ENCODE measurements at regions not wholly inside any gene's neighbourhood (a gene's known extent, or its start where the extent isn't known, plus 50 kb on each side); places are given as distances from the start of the nearest gene placed in this dataset.

DNA sequence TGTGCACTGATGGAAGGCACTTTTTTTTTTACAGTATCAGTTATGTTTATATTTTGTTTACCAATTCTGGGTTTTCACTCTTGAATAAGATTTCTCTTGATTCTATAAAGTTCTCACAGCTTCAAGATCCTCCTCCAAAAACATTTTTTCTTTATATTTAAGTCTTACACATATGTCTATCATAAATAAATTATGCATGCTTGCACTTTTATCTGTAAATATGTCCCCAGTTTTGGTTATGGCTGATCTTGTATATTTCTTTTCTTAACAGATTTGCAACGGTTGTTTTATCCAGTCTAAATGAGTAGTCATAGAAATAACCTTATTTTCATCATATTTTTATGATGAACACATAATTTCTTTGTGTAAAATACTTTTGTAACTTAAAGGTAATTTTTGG, 1456.5 kb downstream of the MRPL39 start:
- no peak overlapping the region for H3K27ac ChIP-seq
- H3K9ac ChIP-seq (ENCODE audit: insufficient read length) = no peak overlapping the region
- no peak for DNase-seq (ENCODE audit: low read depth, low spot score)
- no peaks in the 10 kb centered on the region for H3K36me3 ChIP-seq (ENCODE audit: insufficient read depth, low read length)
- TF ChIP-seq FOXP2 (optimal IDR thresholded peaks at IDR 0.05; ENCODE audit: control extremely low read depth, extremely low read length, insufficient read depth) (no peak), EZH2 (IDR thresholded peaks at IDR 0.05) (no peak), POLR2AphosphoS5 (IDR thresholded peaks at IDR 0.05; ENCODE audit: borderline replicate concordance, low read depth, low read length) (no peak)
- H3K4me3 ChIP-seq = no peak overlapping the region
- no peaks in the 10 kb centered on the region for H3K9me3 ChIP-seq (ENCODE audit: low read depth, low read length)

DNA sequence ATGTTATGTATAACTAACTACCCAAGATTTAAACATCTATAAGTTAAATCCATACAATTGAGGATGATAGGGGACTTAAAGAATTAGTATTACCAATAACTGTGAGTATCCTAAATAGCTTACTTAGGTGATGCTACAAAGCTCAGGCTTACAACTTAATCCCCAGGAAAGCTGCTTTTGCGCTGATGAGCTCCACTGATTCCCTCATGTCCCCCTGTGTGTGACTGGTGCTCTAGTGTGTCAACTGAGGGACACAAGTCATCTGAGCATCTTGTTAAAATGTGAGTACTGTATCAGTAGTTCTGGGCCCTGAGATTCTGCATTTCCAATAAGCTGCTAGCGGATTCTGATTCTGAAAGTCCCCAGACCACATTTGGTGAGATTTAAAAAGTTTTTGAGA, 1458.8 kb downstream of the MRPL39 start:
- H3K4me3 ChIP-seq = no peak overlapping the region
- no peak for TF ChIP-seq FOXP2 (optimal IDR thresholded peaks at IDR 0.05; ENCODE audit: control extremely low read depth, extremely low read length, insufficient read depth)
- TF ChIP-seq POLR2AphosphoS5 (IDR thresholded peaks at IDR 0.05; ENCODE audit: borderline replicate concordance, low read depth, low read length) = no peak
- no peak for TF ChIP-seq EZH2 (IDR thresholded peaks at IDR 0.05)
- H3K9me3 ChIP-seq (ENCODE audit: low read depth, low read length) = no peaks in the 10 kb centered on the region
- no peaks in the 10 kb centered on the region for H3K36me3 ChIP-seq (ENCODE audit: insufficient read depth, low read length)
- no peak for DNase-seq (ENCODE audit: low read depth, low spot score)
- no peak overlapping the region for H3K27ac ChIP-seq
- H3K9ac ChIP-seq (ENCODE audit: insufficient read length) = no peak overlapping the region

DNA sequence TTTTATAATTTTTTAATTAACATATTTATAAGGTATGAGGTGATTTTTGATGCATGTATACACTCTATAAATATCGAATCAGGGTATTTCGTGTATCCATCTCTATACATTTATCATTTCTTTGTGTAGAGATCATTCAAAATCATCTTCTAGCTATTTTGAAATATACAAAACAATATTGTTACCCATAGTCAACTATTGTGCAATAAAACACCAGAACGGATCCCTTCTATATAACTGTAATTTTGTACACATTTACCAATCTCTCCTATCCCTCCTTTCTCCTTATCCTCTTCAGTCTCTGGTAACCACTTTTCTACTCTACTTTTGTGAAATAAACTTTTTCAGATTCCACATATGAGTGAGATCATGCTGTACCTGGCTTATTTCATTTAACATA, 1459.6 kb downstream of the MRPL39 start:
- H3K9me3 ChIP-seq (ENCODE audit: low read depth, low read length) = no peaks in the 10 kb centered on the region
- H3K4me3 ChIP-seq = no peak overlapping the region
- H3K27ac ChIP-seq = no peak overlapping the region
- H3K36me3 ChIP-seq (ENCODE audit: insufficient read depth, low read length) = no peaks in the 10 kb centered on the region
- TF ChIP-seq FOXP2 (optimal IDR thresholded peaks at IDR 0.05; ENCODE audit: control extremely low read depth, extremely low read length, insufficient read depth) = no peak
- TF ChIP-seq EZH2 (IDR thresholded peaks at IDR 0.05) = no peak
- TF ChIP-seq POLR2AphosphoS5 (IDR thresholded peaks at IDR 0.05; ENCODE audit: borderline replicate concordance, low read depth, low read length) = no peak
- H3K9ac ChIP-seq (ENCODE audit: insufficient read length) = no peak overlapping the region
- no peak for DNase-seq (ENCODE audit: low read depth, low spot score)

DNA sequence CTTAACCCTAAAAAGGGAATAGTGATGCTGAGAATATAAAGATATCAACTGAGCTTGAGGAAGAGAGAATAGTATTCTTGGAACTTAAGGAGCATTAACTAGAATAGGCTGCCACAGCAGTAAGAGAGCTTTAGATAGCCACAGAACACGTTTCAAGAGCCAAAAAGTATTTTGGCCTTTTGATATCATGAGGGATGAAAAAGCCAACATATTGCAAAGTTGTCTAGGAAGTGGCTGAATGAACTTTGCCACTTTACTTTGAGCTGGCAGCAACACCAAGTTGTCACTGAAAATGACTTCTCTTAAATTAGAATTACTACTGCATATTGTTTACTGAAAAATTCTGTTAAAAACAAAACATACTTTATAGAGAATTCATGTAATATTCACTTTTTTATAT, 1476.2 kb downstream of the MRPL39 start:
- Histone ChIP-seq H3K27ac (no peak overlapping the region), H3K4me3 (no peak overlapping the region), H3K9me3 (ENCODE audit: low read depth, low read length) (no peaks in the 10 kb centered on the region), H3K9ac (ENCODE audit: insufficient read length) (no peak overlapping the region), H3K36me3 (ENCODE audit: insufficient read depth, low read length) (no peaks in the 10 kb centered on the region)
- DNase-seq (ENCODE audit: low read depth, low spot score) = no peak
- no peak for TF ChIP-seq POLR2AphosphoS5 (IDR thresholded peaks at IDR 0.05; ENCODE audit: borderline replicate concordance, low read depth, low read length)
- TF ChIP-seq EZH2 (IDR thresholded peaks at IDR 0.05) = no peak
- no peak for TF ChIP-seq FOXP2 (optimal IDR thresholded peaks at IDR 0.05; ENCODE audit: control extremely low read depth, extremely low read length, insufficient read depth)

DNA sequence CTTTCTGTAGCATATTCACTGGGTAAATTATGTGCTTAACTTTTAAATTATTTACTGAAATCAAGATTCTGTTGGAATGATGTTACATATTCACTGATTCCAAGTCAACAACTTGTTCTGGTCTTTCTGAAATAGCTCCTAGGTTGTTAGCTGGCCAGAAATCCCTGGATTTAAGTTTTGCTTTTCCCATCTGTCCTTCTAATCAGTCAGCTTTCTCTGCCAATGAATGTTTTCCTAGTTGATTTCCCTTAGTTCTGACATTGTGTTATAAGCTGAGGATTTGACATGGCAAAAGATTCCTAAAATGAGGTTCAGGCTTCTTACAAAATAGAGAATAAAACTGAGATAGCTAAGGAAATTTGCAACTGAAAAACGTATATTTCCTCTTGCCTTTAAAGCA, 1479.6 kb downstream of the MRPL39 start:
- Histone ChIP-seq H3K9me3 (ENCODE audit: low read depth, low read length) (no peaks in the 10 kb centered on the region), H3K27ac (peak overlapping the region; percentile 30; the same call in 1 of the 2 replicates), H3K9ac (ENCODE audit: insufficient read length) (no peak overlapping the region), H3K4me3 (no peak overlapping the region), H3K36me3 (ENCODE audit: insufficient read depth, low read length) (no peaks in the 10 kb centered on the region)
- DNase-seq (ENCODE audit: low read depth, low spot score) = no peak
- TF ChIP-seq FOXP2 (optimal IDR thresholded peaks at IDR 0.05; ENCODE audit: control extremely low read depth, extremely low read length, insufficient read depth) (no peak), POLR2AphosphoS5 (IDR thresholded peaks at IDR 0.05; ENCODE audit: borderline replicate concordance, low read depth, low read length) (no peak)

DNA sequence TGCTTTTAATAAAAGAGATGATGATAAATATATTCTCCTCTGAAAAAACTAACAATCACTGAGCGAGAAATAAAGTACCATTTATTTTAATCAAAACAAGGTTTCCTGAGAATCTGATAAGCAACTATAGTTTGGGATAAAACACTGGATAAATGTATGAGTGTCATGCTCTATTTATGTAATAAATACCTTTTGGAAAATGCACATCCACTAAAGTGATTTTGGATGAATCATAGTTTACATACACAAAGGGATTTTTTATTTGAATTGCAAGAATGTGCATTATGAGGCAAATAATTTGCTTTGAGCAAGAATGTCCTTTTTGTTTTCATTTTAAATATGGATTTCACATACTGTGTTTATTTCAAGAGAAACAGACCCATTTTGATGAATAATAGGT, 1483.5 kb downstream of the MRPL39 start:
- TF ChIP-seq POLR2AphosphoS5 (IDR thresholded peaks at IDR 0.05; ENCODE audit: borderline replicate concordance, low read depth, low read length) (no peak), FOXP2 (optimal IDR thresholded peaks at IDR 0.05; ENCODE audit: control extremely low read depth, extremely low read length, insufficient read depth) (no peak), EZH2 (IDR thresholded peaks at IDR 0.05) (no peak)
- Histone ChIP-seq H3K36me3 (ENCODE audit: insufficient read depth, low read length) (no peaks in the 10 kb centered on the region), H3K9ac (ENCODE audit: insufficient read length) (no peak overlapping the region), H3K4me3 (no peak overlapping the region), H3K27ac (no peak overlapping the region), H3K9me3 (ENCODE audit: low read depth, low read length) (no peaks in the 10 kb centered on the region)
- no peak for DNase-seq (ENCODE audit: low read depth, low spot score)

DNA sequence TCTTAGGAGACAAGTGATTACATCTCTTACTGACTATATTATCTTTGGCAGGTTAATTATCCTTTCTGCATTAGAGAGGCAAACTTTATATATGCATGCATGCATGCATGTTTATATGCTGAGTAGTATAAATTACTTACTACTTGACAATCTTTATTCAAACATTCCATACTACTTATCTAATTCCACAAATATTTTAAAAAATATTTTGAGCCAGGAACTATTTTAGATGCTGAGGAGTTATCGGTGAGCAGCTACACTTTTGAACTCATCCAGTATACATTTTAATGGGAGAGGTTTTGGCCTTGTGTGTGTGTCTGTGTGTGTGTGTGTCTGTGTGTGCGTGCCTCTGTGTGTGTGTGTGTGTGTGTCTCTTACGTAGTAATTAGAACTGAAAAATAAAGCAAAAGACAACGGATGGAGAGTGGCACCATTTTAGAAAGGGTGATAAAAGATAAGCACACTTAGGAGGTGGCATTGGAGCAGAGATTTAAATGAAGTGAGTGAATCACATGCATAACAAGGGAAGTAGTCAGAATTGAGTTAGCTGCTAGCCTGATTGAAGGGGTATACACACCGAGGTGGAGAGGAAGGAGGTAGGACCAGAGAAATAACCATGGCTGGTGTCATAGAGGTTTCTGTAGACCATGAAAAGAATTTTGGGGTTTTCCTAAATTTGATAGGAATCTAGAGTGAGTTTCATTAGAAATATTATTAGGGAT, 1488.4 kb downstream of the MRPL39 start:
- no peaks in the 10 kb centered on the region for H3K9me3 ChIP-seq (ENCODE audit: low read depth, low read length)
- DNase-seq (ENCODE audit: low read depth, low spot score) = no peak
- TF ChIP-seq POLR2AphosphoS5 (IDR thresholded peaks at IDR 0.05; ENCODE audit: borderline replicate concordance, low read depth, low read length) = no peak
- no peak for TF ChIP-seq FOXP2 (optimal IDR thresholded peaks at IDR 0.05; ENCODE audit: control extremely low read depth, extremely low read length, insufficient read depth)
- TF ChIP-seq EZH2 (IDR thresholded peaks at IDR 0.05) = no peak
- H3K27ac ChIP-seq = peak overlapping the region; percentile 82
- H3K4me3 ChIP-seq = peak overlapping the region; percentile 47
- H3K36me3 ChIP-seq (ENCODE audit: insufficient read depth, low read length) = no peaks in the 10 kb centered on the region
- no peak overlapping the region for H3K9ac ChIP-seq (ENCODE audit: insufficient read length)

DNA sequence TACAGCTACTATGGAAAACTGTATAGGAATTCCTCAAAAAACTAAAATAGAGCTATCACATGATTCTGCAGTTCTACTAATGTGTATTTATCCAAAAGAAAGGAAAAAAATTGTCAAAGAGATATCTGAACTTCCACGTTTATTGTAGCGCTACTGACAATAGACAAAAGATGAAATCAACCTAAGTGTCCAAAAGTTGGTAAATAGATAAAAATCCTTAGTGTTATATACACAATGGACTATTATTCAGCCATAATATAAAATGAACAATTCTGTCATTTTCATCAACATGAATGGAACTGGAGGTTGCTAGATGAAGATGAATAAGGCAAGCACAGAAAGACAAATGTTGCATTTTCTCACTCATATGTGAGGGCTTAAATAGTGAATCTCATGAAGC, 1492.1 kb downstream of the MRPL39 start:
- Histone ChIP-seq H3K4me3 (no peak overlapping the region), H3K9me3 (ENCODE audit: low read depth, low read length) (no peaks in the 10 kb centered on the region), H3K36me3 (ENCODE audit: insufficient read depth, low read length) (no peaks in the 10 kb centered on the region), H3K9ac (ENCODE audit: insufficient read length) (no peak overlapping the region), H3K27ac (no peak overlapping the region)
- DNase-seq (ENCODE audit: low read depth, low spot score) = no peak
- TF ChIP-seq EZH2 (IDR thresholded peaks at IDR 0.05) (no peak), POLR2AphosphoS5 (IDR thresholded peaks at IDR 0.05; ENCODE audit: borderline replicate concordance, low read depth, low read length) (no peak), FOXP2 (optimal IDR thresholded peaks at IDR 0.05; ENCODE audit: control extremely low read depth, extremely low read length, insufficient read depth) (no peak)

DNA sequence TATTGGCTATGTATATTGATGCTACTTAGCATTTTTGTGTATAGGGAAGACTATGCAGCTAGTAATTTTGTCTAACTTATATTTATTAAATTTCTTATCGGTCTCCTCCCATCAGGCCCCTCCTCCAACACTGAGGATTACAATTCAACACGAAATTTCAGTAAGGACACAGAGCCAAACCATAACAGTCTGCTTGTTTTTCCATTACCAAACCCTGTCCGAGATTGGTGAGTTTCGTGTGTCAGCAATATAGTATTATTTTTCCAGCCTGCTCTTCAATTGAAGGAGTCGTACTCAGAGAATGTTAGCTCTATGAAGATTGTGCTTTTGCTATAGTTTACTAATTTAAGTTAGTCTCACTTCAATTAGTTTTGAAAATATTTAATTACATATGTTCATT, 1495.3 kb downstream of the MRPL39 start:
- H3K9ac ChIP-seq (ENCODE audit: insufficient read length) = no peak overlapping the region
- no peak overlapping the region for H3K27ac ChIP-seq
- H3K4me3 ChIP-seq = no peak overlapping the region
- no peaks in the 10 kb centered on the region for H3K36me3 ChIP-seq (ENCODE audit: insufficient read depth, low read length)
- TF ChIP-seq POLR2AphosphoS5 (IDR thresholded peaks at IDR 0.05; ENCODE audit: borderline replicate concordance, low read depth, low read length) = no peak
- TF ChIP-seq EZH2 (IDR thresholded peaks at IDR 0.05) = no peak
- TF ChIP-seq FOXP2 (optimal IDR thresholded peaks at IDR 0.05; ENCODE audit: control extremely low read depth, extremely low read length, insufficient read depth) = no peak
- no peak for DNase-seq (ENCODE audit: low read depth, low spot score)
- no peaks in the 10 kb centered on the region for H3K9me3 ChIP-seq (ENCODE audit: low read depth, low read length)

All from SK-N-MC (cell line).